MV-4-11 (cell line): ENCODE measurements at regions not wholly inside any gene's neighbourhood (a gene's known extent, or its start where the extent isn't known, plus 50 kb on each side); places are given as distances from the start of the nearest gene placed in this dataset.
A peak's percentile ranks its signal among the peaks of the same experiment; 100 is the strongest.
"Not testable (repeated sequence)": the region's sequence is repeated elsewhere in the genome, so short reads cannot be mapped to it uniquely, and the experiment has no call there.

Experiments
- DNase-seq: peaks from one replicate; lab custom pipeline; 2025; lab: John Stamatoyannopoulos, UW

GRCh38 chr1:115534106-115534505 lies 107.7 kb upstream of the VANGL1 start:
- no peak for DNase-seq

DNA sequence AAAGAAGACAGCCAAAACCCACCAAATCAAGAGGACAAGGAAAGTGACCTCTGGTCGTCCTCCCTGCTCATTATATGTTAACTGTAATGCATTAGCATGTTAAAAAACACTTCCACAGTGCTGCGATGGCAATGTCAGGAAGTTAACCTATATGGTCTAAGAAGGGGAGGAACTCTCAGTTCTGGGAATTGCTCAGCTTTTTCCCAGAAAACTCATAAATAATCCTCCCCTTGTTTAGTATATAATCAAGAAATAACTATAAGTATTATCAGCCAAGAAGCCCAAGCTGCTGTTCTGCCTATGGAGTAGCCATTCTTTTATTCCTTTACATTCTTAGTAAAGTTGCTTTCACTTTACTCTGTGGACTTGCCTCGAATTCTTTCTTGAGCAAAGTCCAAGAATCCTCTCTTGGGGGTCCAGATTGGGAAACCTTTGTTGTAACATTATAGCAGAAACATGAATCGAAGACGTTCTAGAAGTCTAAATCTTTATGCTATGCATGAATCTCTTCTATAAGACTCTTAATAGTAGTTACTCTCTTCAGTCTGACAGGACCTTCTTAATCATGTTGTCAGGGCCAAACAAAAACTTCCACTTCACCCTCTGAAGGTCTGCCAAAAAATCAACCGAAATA lies 110.0 kb upstream of the VANGL1 start:
- DNase-seq = no peak

DNA sequence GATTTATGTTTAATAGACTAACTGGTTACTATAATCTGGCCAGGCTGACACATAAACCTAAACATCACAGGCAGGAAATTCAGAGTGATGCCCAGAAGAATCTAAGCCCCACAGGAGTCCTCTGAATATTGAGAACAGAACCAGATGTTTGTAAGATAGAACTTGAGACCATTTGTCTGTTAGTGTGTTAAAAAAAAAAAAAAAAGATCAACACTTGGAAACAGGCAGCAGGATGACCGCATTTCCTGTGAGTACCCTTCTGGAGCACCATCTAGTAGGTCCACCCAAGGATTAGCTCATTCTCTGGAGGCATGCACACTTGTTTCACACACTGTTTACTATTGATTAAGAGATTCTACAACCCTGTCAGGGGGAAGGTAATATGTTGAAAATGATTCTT lies 111.4 kb upstream of the VANGL1 start:
- no peak for DNase-seq

GRCh38 chr1:115529216-115529897 lies 112.4 kb upstream of the VANGL1 start:
- DNase-seq = no peak

DNA sequence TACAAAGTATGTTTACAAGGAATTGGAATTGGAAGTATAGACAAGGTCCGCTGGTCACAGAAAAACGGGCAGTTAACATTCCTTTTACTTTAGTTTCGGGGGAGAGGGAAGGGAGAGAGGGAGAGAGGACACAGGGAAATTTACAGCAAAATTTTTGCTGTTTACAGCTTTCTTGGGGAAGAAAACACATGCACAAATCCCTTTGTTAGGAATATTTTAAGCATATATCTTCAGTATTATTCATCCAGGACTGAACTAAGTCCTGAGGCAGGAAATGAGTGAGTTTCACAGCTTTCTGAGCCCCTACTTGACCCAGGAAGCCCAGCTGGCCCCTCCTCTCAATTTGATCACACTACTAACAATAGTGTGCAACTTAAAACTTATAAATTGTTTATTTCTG lies 113.4 kb upstream of the VANGL1 start:
- DNase-seq = not testable (repeated sequence)

GRCh38 chr1:115527746-115528145 lies 114.0 kb upstream of the VANGL1 start:
- no peak for DNase-seq

- no peak for DNase-seq
Measured at GRCh38 chr1:115526900-115527299, 114.9 kb upstream of the VANGL1 start.

- no peak for DNase-seq
Measured at GRCh38 chr1:115524236-115524635, 117.5 kb upstream of the VANGL1 start.

DNA sequence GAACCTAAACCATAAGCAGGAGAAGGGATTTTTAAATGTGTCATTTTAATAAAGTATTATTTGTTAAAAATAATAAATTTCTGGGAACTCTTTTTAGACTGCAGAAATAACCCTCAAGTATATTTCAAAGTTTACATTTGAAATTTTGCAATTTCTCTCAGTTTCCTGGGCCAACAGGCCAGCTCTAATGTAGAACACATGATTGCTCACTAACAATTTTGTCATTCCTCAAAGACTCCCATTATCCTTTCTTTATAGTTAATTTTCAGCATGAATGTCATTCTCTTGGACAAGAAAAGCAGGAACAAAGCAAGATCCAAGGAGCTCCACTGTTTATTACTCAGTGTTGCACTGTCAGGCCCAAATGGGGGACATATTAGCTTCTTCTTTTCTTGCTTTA lies 119.4 kb upstream of the VANGL1 start:
- no peak for DNase-seq

DNA sequence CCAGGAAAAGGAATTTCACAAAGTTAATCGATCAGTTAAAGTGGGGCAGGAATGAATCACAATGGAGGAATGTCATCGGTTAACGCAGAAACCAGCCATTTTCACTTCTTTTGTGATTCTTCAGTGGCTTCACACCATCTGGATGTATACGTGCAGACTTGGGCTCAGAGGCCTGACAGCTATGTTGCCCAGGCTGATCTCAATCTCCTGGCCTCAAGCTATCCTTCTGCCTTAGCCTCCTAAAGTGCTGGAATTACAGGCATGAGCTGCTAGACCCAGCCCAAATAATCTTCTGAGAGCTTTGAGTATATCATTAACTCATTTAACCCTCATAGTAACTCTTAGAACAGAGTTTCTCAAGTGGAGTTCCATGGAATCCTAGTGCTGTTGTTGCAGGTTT lies 126.5 kb upstream of the VANGL1 start:
- no peak for DNase-seq

DNA sequence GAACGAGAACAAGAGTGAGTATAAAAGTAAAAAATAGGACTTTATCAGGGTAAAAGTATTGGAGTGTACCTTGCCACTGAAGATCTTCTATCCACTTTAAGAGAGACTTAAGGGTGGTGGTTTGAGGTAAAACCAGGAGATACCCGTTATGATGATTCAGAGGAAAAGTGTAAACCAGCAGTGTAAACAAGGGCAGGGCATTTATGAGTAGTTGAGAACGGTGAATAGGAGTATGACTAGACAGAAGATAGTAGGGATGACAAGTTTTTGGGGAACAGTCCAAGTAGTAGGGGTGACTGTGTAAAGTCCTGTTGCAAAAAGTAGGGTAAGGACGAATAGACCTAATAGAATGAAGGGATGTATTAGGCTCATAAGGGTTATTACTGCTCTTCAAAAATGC lies 131.5 kb upstream of the VANGL1 start:
- DNase-seq = not testable (repeated sequence)

DNA sequence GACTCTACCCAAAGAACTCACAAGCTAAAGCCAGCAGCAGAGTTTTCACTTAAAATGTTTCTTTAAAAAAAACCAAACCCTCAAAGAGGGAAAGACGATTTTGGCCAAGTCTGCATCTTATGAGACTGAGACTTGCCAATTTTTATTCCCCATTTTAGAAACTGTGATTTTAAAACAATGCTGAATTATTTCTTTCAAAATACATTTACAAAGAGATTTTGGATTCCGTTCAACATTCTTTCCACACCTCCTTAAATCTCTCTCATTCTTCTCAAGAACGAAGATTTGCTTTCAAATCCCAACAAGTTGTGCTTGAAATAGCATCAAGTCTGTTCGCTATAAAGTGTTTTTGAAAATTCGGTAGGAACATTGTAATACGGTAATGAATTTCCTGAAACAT lies 133.9 kb upstream of the VANGL1 start:
- no peak for DNase-seq

- peak; percentile 3 for DNase-seq
Measured at GRCh38 chr1:115506924-115507589, 134.7 kb upstream of the VANGL1 start.

- no peak for DNase-seq
Measured at GRCh38 chr1:115506518-115506917, 135.3 kb upstream of the VANGL1 start.

DNA sequence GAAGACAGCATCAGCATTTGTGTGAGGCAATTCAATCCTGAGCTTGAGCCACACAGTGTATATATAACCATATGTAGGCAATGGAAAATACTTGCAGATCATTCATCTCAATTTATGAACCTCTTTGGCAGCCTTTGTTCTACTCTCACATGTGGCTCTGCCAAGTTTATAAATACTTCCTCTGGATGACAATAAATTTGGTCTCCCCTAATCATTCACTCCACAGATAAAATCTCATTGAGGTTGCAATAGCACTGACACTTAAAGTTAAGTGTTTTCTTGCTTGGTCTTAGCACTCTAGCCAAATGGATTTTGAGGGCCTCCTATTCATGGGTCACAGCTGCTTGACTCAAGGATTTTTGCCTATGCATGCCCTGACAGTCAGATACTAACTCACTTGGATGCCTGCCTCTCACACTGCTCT lies 136.6 kb upstream of the VANGL1 start:
- no peak for DNase-seq

DNA sequence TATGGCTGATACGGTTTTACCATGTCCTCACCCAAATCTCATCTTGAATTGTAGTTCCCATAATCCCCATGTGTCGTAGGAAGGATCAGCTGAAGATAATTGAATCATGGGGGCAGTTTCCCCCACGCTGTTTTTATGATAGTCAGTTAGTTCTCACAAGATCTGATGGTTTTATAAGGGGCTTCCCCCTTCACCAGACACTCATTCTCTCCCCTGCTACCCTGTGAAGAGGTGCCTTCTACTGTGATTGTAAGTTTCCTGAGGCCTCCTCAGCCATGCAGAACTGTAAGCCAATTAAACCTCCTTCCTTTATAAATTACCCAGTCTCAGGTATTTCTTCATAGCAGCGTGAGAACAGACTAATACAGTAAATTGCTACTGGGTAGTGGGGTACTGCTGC lies 139.6 kb upstream of the VANGL1 start:
- not testable (repeated sequence) for DNase-seq

GRCh38 chr1:115501476-115501875 lies 140.3 kb upstream of the VANGL1 start:
- DNase-seq = peak; percentile 48

DNA sequence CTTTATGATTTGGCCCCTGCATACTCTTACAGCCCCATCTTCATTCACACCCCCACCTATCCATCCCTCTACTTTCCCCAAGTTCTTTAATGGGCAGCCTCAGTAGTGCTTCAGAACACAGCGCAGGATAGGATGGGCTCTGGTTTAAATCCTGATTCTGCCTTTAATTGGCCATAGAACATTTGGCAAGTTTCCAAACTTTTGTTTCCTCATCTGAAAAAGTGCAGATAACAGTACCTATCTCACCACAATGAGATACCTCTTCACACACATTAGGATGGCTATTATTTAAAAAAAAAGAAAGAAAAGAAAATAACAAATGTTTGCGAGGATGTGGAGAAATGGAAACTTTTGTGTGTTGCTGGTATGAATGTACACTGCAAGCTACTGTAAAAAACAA lies 142.5 kb upstream of the VANGL1 start:
- no peak for DNase-seq

DNA sequence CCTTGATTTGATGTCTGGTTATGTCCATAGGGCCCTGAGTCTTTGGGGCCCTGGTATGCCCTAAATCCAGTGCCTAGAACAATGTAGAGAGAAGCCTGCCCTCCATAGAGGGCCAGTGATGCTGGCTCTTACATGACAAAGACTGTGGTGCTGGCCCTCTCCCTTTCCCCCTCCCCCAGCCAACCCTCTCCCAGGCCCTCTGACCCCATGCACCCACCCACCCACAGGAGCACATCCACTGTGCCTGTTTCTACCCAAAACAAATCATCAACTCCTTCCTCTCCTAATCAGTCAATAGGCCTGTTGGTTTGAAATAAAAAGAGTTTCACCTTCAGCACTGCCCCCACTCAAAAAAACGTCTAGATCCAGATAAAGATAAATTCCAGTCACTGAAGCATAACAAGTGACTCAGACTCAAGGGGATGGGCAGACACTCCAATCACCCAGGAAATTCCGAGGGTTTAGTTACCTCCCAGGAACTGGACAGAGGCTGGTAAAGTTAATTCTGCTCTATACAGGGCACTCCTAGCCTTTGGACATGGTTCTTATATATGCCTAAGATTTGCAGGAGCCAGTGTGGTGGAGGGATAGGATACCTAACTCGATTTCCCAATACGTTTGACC lies 144.8 kb upstream of the VANGL1 start:
- no peak for DNase-seq

DNA sequence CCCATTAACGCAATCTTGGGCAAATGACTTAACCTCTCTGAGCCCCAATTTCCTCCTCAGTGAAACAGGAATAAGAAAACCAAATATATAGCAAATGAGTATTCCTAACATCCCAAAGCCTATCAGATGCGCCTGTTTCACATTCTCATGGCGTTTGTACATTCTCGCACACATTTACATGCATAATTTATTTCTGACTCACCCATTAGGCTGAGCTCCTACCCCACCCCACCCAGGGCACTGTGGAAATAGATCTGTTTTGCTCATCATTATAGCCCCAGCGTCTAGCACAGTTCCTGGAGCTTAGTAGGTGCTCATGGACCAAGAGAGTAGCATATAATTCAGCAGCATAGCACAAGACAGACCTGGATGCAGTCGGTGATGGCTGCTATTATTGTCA lies 146.1 kb upstream of the VANGL1 start:
- no peak for DNase-seq

DNA sequence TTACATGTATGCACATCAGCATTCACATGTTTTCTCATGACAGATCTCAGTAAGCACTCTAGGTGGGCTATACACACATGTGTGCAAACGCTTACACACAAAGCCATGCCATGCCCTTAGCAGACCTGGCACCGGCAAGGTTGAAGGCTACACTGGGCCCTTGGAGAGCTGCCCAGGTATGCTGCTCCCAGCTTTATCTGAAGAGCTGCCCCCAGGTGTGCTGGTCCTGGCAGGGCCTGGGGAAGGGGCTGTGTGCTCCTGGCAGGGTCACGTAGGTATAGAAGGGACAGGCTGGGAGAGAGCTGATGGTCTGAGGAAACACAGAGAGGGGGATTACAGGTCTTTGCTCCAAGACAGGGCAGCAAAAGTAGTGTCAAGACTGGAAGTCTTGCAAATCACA lies 146.7 kb upstream of the VANGL1 start:
- DNase-seq = no peak

DNA sequence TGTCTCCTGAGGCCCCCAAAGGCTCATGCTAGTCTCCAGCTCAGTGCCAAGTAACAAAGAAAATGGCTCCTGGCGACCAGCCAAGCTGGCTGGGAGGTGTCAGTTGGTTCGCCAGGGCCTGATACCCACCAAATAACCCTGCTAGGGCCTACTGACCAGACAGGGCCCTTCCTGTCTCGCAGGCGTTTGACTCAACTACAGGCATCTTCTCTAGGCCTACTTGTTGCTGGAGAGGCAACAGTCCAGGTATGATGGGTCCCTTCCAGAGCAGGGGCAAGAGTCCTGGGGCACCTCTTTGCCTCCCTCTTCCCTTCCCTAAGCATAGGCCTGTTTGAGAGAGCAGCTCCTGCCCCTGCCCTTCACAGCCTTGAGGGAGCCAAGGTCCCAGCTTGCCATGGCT lies 147.9 kb upstream of the VANGL1 start:
- no peak for DNase-seq

DNA sequence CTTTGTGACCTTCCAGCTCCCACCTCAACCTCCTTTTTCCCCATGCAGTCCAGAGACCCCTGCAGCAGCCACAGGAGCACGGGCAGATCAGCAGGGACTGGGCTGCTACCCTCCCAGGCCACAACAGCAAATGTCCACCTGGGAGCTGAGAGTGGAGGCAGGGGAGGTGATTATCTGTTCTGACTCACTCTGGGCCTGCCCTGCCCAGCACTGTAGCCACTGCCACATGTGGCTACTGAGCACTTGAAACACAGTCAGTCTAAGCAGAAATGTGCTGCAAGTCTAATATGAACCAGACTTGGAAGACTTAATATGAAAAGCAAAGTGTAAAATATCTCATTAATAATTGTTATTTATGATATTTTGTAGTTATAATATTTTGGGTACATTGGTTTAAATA lies 148.9 kb upstream of the VANGL1 start:
- DNase-seq = no peak
